SK-N-SH (cell line): ENCODE measurements at regions not wholly inside any gene's neighbourhood (a gene's known extent, or its start where the extent isn't known, plus 50 kb on each side); places are given as distances from the start of the nearest gene placed in this dataset.

ENCODE experiments used
- CTCF ChIA-PET: fragments of 300-600, 350-600 bp; formaldehyde crosslinking; extraction: SDS; loops from one replicate; lab custom pipeline; 2021; lab: Yijun Ruan, JAX
- POLR2A ChIA-PET: fragments of 350-600 bp; sonication (Branson Sonifier 250); formaldehyde crosslinking; extraction: SDS; loops from one replicate; lab custom pipeline; 2020; ENCODE audit warnings: antibody characterized with exemption, inconsistent platforms; lab: Yijun Ruan, JAX
- DNase-seq: peaks from one replicate; pipeline ENCODE4 v3.0.0; 2012
- H2AFZ ChIP-seq: fragments of 200-600 bp; sonication (generic); 2 replicates; pipeline ENCODE4 v1.8.1; 2016; ENCODE audit warnings: antibody characterized with exemption, mild to moderate bottlenecking, low read depth
- H3F3A ChIP-seq: fragments of 200-600 bp; sonication (generic); replicated peaks from 2 replicates; pipeline ENCODE3; 2016; ENCODE audit warnings: antibody characterized with exemption, mild to moderate bottlenecking; ENCODE audit not compliant: insufficient read depth
- H3K27ac ChIP-seq, 2 experiments: fragments of 200-500 bp in 1 of 2; fragments of 200-600 bp in 1 of 2; sonication (Bioruptor generic) in 1 of 2; sonication (generic), shearing (Covaris generic) in 1 of 2; 2 replicates each; pipeline versions ENCODE4 v1.5.1 to v1.6.1; 2014 to 2016; ENCODE audit warnings: low read depth in 2 of 2, inconsistent platforms in 1 of 2, low read length in 1 of 2, mild to moderate bottlenecking in 1 of 2, mixed read lengths in 1 of 2
- H3K27me3 ChIP-seq: fragments of 200-600 bp; sonication (generic), shearing (Covaris generic); 2 replicates; pipeline ENCODE4 v1.6.1; 2016; ENCODE audit warnings: mixed run types; ENCODE audit not compliant: insufficient read depth
- H3K36me3 ChIP-seq, 2 experiments: fragments of 200-500 bp in 1 of 2; fragments of 200-600 bp in 1 of 2; sonication (Bioruptor generic) in 1 of 2; sonication (generic) in 1 of 2; replicated peaks in 1 of 2; 2 replicates each; pipeline versions ENCODE3 to v1.5.1; 2014 to 2016; ENCODE audit warnings: low read length in 1 of 2, mild to moderate bottlenecking in 1 of 2; ENCODE audit not compliant: insufficient read depth in 2 of 2, control insufficient read depth in 1 of 2
- H3K4me1 ChIP-seq, 2 experiments: fragments of 200-500 bp in 1 of 2; fragments of 200-600 bp in 1 of 2; sonication (Bioruptor generic) in 1 of 2; sonication (generic), shearing (Covaris generic) in 1 of 2; 2 replicates each; pipeline versions ENCODE4 v1.5.1 to v1.6.1; 2014 to 2016; ENCODE audit warnings: low read depth in 1 of 2, low read length in 1 of 2, mixed run types in 1 of 2; ENCODE audit not compliant: insufficient read depth in 2 of 2, control insufficient read depth in 1 of 2
- H3K4me2 ChIP-seq: fragments of 200-600 bp; sonication (generic), shearing (Covaris generic); 2 replicates; pipeline ENCODE4 v1.6.1; 2017; ENCODE audit warnings: mixed run types
- H3K4me3 ChIP-seq, 2 experiments: fragments of 200-500 bp in 1 of 2; fragments of 200-600 bp in 1 of 2; sonication (Bioruptor generic) in 1 of 2; sonication (generic), shearing (Covaris generic) in 1 of 2; 2 replicates each; pipeline versions ENCODE4 v1.5.1 to v1.8.1; 2014 to 2016; ENCODE audit warnings: low read depth in 2 of 2, inconsistent platforms in 1 of 2, low read length in 1 of 2, mild to moderate bottlenecking in 1 of 2, mixed read lengths in 1 of 2, moderate library complexity in 1 of 2
- H3K79me2 ChIP-seq: fragments of 200-600 bp; sonication (generic); 2 replicates; pipeline ENCODE4 v1.8.1; 2017; ENCODE audit warnings: mild to moderate bottlenecking; ENCODE audit not compliant: insufficient read depth
- H3K9ac ChIP-seq: fragments of 200-600 bp; sonication (generic); 2 replicates; pipeline ENCODE4 v1.6.1; 2017; ENCODE audit warnings: mixed run types
- H3K9me2 ChIP-seq: fragments of 200-600 bp; sonication (generic); 2 replicates; pipeline ENCODE4 v1.6.1; 2017; ENCODE audit warnings: mixed run types
- H3K9me3 ChIP-seq: fragments of 200-600 bp; sonication (generic); 2 replicates; pipeline ENCODE4 v1.6.1; 2017; ENCODE audit warnings: mixed run types, mild to moderate bottlenecking, moderate library complexity
- H4K20me1 ChIP-seq: fragments of 200-600 bp; sonication (generic); 2 replicates; pipeline ENCODE4 v1.6.1; 2017; ENCODE audit warnings: mild to moderate bottlenecking, mixed run types; ENCODE audit not compliant: insufficient read depth
- FOXJ3 ChIP-seq: sonication (generic); formaldehyde crosslinking; IDR thresholded peaks from 2 replicates; pipeline ENCODE4 v1.5.1; 2020; ENCODE audit warnings: mild to moderate bottlenecking, missing genetic modification reagents
- MEF2A ChIP-seq: IDR thresholded peaks from 2 replicates; pipeline ENCODE4 v1.4.0; 2012; ENCODE audit warnings: low read depth, borderline replicate concordance
- NFIC ChIP-seq: IDR thresholded peaks from 2 replicates; pipeline ENCODE4 v1.4.0; 2012; ENCODE audit warnings: borderline replicate concordance
- NRF1 ChIP-seq: IDR thresholded peaks from 2 replicates; pipeline ENCODE4 v1.6.1; 2012; ENCODE audit warnings: low read depth, mild to moderate bottlenecking, low read length
- RAD21 ChIP-seq: IDR thresholded peaks from 2 replicates; pipeline ENCODE4 v1.6.1; 2012; ENCODE audit warnings: mild to moderate bottlenecking, low read length
- RXRA ChIP-seq: IDR thresholded peaks from 2 replicates; pipeline ENCODE4 v1.4.0; 2012; ENCODE audit warnings: low read depth, mild to moderate bottlenecking, borderline replicate concordance
- SMC3 ChIP-seq: IDR thresholded peaks from 2 replicates; pipeline ENCODE4 v1.6.1; 2012; ENCODE audit warnings: low read depth, low read length, improper control_type of control experiment
- TF ChIP-seq, protein P1 (sequence below): fragments of 150-350 bp; IDR thresholded peaks from 2 replicates; pipeline ENCODE4 v1.6.1; 2016; ENCODE audit warnings: mild to moderate bottlenecking, low read depth, low read length
- TF ChIP-seq, protein P2 (sequence below): IDR thresholded peaks from 2 replicates; pipeline ENCODE4 v1.6.1; 2012; ENCODE audit warnings: mild to moderate bottlenecking, low read depth, low read length, moderate library complexity
- TF ChIP-seq, protein P3 (sequence below): IDR thresholded peaks from 2 replicates; pipeline ENCODE4; 2012
- TF ChIP-seq, protein P4 (sequence below): fragments of 150-350 bp; IDR thresholded peaks from 2 replicates; pipeline ENCODE4 v1.6.1; 2017; ENCODE audit warnings: antibody characterized with exemption, low read length, low read depth, borderline replicate concordance
- TF ChIP-seq, protein P5 (sequence below): IDR thresholded peaks from 2 replicates; pipeline ENCODE4 v1.4.0; 2012; ENCODE audit warnings: low read depth, borderline replicate concordance
- TF ChIP-seq, protein P6 (sequence below): IDR thresholded peaks from 2 replicates; pipeline ENCODE4 v1.4.0; 2012; ENCODE audit warnings: low read depth, borderline replicate concordance

DNA sequence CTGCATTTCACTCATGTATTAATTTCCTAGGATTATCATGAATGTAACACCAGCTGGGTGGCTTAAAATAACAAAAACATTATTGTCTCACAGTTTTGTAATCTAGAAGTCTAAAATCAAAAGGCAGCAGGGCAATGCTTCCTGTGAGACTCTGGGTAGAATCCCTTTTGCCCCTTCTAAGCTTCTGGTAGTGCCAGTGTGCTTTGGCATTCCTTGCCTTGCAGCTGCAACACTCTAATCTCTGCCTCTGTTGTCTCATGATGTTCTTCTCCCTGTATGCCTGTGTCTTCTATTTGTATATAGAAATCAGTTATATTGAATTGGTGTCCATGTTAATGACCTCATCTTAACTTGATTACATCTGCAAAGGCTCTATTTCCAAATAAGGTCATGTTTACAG lies 1117.3 kb downstream of the PCDH18 start:
- no peaks in the 10 kb centered on the region for H3K79me2 ChIP-seq
- no peak overlapping the region for H3K27ac ChIP-seq
- no peaks in the 10 kb centered on the region for H3K36me3 ChIP-seq
- ChIA-PET CTCF (interaction anchor here (0.5 kb wide), 1 partner anchor 850 kb away, joined by 3 read pairs; no protein-coding TSS in a partner anchor), POLR2A (no interaction called here)
- H3K9ac ChIP-seq: no peak overlapping the region
- no peaks in the 10 kb centered on the region for H3K9me3 ChIP-seq
- H3K4me3 ChIP-seq: no peak overlapping the region
- H3K4me1 ChIP-seq: no peaks in the 10 kb centered on the region
- no peak overlapping the region for H2AFZ ChIP-seq
- H3K9me2 ChIP-seq: no peaks in the 10 kb centered on the region
- H3K4me2 ChIP-seq: no peak overlapping the region
- DNase-seq: no peak
- TF ChIP-seq FOXJ3 (no peak), SMC3 (no peak), NFIC (no peak), RAD21 (no peak), MEF2A (no peak), NRF1 (no peak), RXRA (no peak)
- TF ChIP-seq, protein P1, sequence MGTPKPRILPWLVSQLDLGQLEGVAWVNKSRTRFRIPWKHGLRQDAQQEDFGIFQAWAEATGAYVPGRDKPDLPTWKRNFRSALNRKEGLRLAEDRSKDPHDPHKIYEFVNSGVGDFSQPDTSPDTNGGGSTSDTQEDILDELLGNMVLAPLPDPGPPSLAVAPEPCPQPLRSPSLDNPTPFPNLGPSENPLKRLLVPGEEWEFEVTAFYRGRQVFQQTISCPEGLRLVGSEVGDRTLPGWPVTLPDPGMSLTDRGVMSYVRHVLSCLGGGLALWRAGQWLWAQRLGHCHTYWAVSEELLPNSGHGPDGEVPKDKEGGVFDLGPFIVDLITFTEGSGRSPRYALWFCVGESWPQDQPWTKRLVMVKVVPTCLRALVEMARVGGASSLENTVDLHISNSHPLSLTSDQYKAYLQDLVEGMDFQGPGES: no peak
- TF ChIP-seq, protein P2, sequence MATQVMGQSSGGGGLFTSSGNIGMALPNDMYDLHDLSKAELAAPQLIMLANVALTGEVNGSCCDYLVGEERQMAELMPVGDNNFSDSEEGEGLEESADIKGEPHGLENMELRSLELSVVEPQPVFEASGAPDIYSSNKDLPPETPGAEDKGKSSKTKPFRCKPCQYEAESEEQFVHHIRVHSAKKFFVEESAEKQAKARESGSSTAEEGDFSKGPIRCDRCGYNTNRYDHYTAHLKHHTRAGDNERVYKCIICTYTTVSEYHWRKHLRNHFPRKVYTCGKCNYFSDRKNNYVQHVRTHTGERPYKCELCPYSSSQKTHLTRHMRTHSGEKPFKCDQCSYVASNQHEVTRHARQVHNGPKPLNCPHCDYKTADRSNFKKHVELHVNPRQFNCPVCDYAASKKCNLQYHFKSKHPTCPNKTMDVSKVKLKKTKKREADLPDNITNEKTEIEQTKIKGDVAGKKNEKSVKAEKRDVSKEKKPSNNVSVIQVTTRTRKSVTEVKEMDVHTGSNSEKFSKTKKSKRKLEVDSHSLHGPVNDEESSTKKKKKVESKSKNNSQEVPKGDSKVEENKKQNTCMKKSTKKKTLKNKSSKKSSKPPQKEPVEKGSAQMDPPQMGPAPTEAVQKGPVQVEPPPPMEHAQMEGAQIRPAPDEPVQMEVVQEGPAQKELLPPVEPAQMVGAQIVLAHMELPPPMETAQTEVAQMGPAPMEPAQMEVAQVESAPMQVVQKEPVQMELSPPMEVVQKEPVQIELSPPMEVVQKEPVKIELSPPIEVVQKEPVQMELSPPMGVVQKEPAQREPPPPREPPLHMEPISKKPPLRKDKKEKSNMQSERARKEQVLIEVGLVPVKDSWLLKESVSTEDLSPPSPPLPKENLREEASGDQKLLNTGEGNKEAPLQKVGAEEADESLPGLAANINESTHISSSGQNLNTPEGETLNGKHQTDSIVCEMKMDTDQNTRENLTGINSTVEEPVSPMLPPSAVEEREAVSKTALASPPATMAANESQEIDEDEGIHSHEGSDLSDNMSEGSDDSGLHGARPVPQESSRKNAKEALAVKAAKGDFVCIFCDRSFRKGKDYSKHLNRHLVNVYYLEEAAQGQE: no peak
- TF ChIP-seq, protein P3, sequence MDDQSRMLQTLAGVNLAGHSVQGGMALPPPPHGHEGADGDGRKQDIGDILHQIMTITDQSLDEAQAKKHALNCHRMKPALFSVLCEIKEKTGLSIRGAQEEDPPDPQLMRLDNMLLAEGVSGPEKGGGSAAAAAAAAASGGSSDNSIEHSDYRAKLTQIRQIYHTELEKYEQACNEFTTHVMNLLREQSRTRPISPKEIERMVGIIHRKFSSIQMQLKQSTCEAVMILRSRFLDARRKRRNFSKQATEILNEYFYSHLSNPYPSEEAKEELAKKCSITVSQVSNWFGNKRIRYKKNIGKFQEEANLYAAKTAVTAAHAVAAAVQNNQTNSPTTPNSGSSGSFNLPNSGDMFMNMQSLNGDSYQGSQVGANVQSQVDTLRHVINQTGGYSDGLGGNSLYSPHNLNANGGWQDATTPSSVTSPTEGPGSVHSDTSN: no peak
- TF ChIP-seq, protein P4, sequence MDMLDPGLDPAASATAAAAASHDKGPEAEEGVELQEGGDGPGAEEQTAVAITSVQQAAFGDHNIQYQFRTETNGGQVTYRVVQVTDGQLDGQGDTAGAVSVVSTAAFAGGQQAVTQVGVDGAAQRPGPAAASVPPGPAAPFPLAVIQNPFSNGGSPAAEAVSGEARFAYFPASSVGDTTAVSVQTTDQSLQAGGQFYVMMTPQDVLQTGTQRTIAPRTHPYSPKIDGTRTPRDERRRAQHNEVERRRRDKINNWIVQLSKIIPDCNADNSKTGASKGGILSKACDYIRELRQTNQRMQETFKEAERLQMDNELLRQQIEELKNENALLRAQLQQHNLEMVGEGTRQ: no peak
- TF ChIP-seq, protein P5, sequence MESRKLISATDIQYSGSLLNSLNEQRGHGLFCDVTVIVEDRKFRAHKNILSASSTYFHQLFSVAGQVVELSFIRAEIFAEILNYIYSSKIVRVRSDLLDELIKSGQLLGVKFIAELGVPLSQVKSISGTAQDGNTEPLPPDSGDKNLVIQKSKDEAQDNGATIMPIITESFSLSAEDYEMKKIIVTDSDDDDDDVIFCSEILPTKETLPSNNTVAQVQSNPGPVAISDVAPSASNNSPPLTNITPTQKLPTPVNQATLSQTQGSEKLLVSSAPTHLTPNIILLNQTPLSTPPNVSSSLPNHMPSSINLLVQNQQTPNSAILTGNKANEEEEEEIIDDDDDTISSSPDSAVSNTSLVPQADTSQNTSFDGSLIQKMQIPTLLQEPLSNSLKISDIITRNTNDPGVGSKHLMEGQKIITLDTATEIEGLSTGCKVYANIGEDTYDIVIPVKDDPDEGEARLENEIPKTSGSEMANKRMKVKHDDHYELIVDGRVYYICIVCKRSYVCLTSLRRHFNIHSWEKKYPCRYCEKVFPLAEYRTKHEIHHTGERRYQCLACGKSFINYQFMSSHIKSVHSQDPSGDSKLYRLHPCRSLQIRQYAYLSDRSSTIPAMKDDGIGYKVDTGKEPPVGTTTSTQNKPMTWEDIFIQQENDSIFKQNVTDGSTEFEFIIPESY: no peak
- TF ChIP-seq, protein P6, sequence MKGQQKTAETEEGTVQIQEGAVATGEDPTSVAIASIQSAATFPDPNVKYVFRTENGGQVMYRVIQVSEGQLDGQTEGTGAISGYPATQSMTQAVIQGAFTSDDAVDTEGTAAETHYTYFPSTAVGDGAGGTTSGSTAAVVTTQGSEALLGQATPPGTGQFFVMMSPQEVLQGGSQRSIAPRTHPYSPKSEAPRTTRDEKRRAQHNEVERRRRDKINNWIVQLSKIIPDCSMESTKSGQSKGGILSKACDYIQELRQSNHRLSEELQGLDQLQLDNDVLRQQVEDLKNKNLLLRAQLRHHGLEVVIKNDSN: no peak
- H3F3A ChIP-seq: no peaks in the 10 kb centered on the region
- no peaks in the 10 kb centered on the region for H4K20me1 ChIP-seq
- H3K27me3 ChIP-seq: no peaks in the 10 kb centered on the region
